ENCODE measurements at regions not wholly inside any gene's neighbourhood (a gene's known extent, or its start where the extent isn't known, plus 50 kb on each side); places are given as distances from the start of the nearest gene placed in this dataset.

GRCh38 chr2:12006850-12007249 is 260.4 kb downstream of the LPIN1 start:
- TF ChIP-seq, protein P1, sequence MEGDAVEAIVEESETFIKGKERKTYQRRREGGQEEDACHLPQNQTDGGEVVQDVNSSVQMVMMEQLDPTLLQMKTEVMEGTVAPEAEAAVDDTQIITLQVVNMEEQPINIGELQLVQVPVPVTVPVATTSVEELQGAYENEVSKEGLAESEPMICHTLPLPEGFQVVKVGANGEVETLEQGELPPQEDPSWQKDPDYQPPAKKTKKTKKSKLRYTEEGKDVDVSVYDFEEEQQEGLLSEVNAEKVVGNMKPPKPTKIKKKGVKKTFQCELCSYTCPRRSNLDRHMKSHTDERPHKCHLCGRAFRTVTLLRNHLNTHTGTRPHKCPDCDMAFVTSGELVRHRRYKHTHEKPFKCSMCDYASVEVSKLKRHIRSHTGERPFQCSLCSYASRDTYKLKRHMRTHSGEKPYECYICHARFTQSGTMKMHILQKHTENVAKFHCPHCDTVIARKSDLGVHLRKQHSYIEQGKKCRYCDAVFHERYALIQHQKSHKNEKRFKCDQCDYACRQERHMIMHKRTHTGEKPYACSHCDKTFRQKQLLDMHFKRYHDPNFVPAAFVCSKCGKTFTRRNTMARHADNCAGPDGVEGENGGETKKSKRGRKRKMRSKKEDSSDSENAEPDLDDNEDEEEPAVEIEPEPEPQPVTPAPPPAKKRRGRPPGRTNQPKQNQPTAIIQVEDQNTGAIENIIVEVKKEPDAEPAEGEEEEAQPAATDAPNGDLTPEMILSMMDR (IDR thresholded peaks at IDR 0.05): no peak
- TF ChIP-seq POLR2A (IDR thresholded peaks at IDR 0.05): no peak
- intact Hi-C loops (cut with DNase I; ENCODE audit: low total_unique reads): no loop called here
- no peak overlapping the region for H3K4me3 ChIP-seq (ENCODE audit: low read depth, poor library complexity, severe bottlenecking)
- WGBS, 2 donors: 50 to 59% methylated on average over 4 of the region's 4 CpGs
- no peak for DNase-seq (ENCODE audit: low spot score in 2 of 2)

- no peak for DNase-seq (ENCODE audit: low spot score in 2 of 2)
- WGBS, 2 donors: 90 to 96% methylated on average over 1 of the region's 1 CpG
- no peak overlapping the region for H3K4me3 ChIP-seq (ENCODE audit: low read depth, poor library complexity, severe bottlenecking)
- intact Hi-C loops (cut with DNase I; ENCODE audit: low total_unique reads): no loop called here
- TF ChIP-seq, protein P1 (IDR thresholded peaks at IDR 0.05): no peak
- no peak for TF ChIP-seq POLR2A (IDR thresholded peaks at IDR 0.05)
These were observed 260.9 kb downstream of the LPIN1 start for GRCh38 chr2:12007282-12007681.

DNA sequence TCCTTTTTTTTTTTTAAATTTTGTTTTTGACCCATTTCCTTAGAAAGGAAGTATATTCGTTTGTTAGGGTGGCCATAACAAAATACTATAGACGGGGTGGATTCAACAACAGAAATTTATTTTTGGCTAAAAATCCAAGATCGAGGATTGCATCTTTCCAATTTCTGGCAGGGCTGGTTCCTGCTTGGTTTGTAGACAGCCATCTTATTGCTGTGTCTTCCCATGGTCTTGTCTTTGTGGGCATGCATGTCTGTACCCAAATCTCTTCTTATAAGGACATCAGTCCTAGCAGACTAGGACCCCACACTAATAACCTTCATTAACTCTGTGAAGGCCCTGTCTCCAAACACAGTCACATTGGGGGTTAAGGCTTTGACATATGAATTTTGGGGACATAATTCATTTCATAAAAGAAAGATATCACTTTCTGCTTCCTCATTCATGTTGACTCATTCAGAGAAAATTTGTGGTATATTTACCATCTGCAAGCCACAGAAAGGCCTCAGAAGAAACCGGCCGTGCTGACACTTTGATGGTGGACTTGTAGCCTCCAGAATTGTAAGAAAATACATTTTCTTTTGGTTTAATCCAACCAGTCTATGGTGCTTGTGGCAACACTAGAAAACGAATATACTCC is 262.1 kb downstream of the LPIN1 start:
- intact Hi-C loops (cut with DNase I; ENCODE audit: low total_unique reads): no loop called here
- H3K4me3 ChIP-seq (ENCODE audit: low read depth, poor library complexity, severe bottlenecking): no peak overlapping the region
- no peak for TF ChIP-seq POLR2A (IDR thresholded peaks at IDR 0.05)
- TF ChIP-seq, protein P1 (IDR thresholded peaks at IDR 0.05): no peak
- 84 to 85% methylated on average over 6 of the region's 6 CpGs for WGBS, 2 donors
- DNase-seq (ENCODE audit: low spot score in 2 of 2): no peak

GRCh38 chr2:12009323-12009905 is 263.0 kb downstream of the LPIN1 start:
- WGBS, 2 donors: 85 to 90% methylated on average over 3 of the region's 3 CpGs
- TF ChIP-seq POLR2A (IDR thresholded peaks at IDR 0.05): no peak
- TF ChIP-seq, protein P1 (IDR thresholded peaks at IDR 0.05): no peak
- intact Hi-C loops (cut with DNase I; ENCODE audit: low total_unique reads): no loop called here
- DNase-seq (ENCODE audit: low spot score in 2 of 2): no peak
- H3K4me3 ChIP-seq (ENCODE audit: low read depth, poor library complexity, severe bottlenecking): no peak overlapping the region

- 94 to 97% methylated on average over 1 of the region's 1 CpG for WGBS, 2 donors
- no peak for DNase-seq (ENCODE audit: low spot score in 2 of 2)
- TF ChIP-seq POLR2A (IDR thresholded peaks at IDR 0.05): no peak
- TF ChIP-seq, protein P1 (IDR thresholded peaks at IDR 0.05): no peak
- H3K4me3 ChIP-seq (ENCODE audit: low read depth, poor library complexity, severe bottlenecking): no peak overlapping the region
- intact Hi-C loops (cut with DNase I; ENCODE audit: low total_unique reads): no loop called here
These were observed 263.6 kb downstream of the LPIN1 start for GRCh38 chr2:12010059-12010458.

GRCh38 chr2:12010779-12011178 is 264.3 kb downstream of the LPIN1 start:
- H3K4me3 ChIP-seq (ENCODE audit: low read depth, poor library complexity, severe bottlenecking): no peak overlapping the region
- 40 to 57% methylated on average over 4 of the region's 4 CpGs for WGBS, 2 donors
- no peak for TF ChIP-seq POLR2A (IDR thresholded peaks at IDR 0.05)
- TF ChIP-seq, protein P1 (IDR thresholded peaks at IDR 0.05): no peak
- intact Hi-C loops (cut with DNase I; ENCODE audit: low total_unique reads): no loop called here
- DNase-seq (ENCODE audit: low spot score in 2 of 2): no peak
